Lower lobe of right lung (tissue), 2 donors: ENCODE measurements at regions not wholly inside any gene's neighbourhood (a gene's known extent, or its start where the extent isn't known, plus 50 kb on each side); places are given as distances from the start of the nearest gene placed in this dataset.

Source experiments
- ATAC-seq, 2 donors: fragments of 200-7000 bp; cut with Tn5 transposase; one replicate each; pipeline ENCODE4 v1.9.1; 2020 to 2022; ENCODE audit warnings: mild to moderate bottlenecking in 2 of 2, moderate library complexity in 2 of 2
- DNase-seq: peaks from one replicate; pipeline ENCODE4 v3.0.0-alpha.2; 2020
- H3K27ac ChIP-seq: fragments of 200-600 bp; one replicate; pipeline ENCODE4 v1.8.0; 2022
- H3K27me3 ChIP-seq: fragments of 200-600 bp; one replicate; pipeline ENCODE4 v1.8.0; 2022; ENCODE audit warnings: low read depth
- H3K36me3 ChIP-seq: fragments of 200-600 bp; one replicate; pipeline ENCODE4 v1.8.0; 2022; ENCODE audit warnings: mild to moderate bottlenecking
- H3K4me1 ChIP-seq: fragments of 200-600 bp; one replicate; pipeline ENCODE4 v1.8.0; 2022
- H3K4me3 ChIP-seq: fragments of 200-600 bp; one replicate; pipeline ENCODE4 v1.8.0; 2022; ENCODE audit warnings: mild to moderate bottlenecking
- H3K9me3 ChIP-seq: fragments of 200-600 bp; one replicate; pipeline ENCODE4 v1.8.0; 2022
- CTCF ChIP-seq: fragments of 200-600 bp; IDR thresholded peaks from one replicate; pipeline ENCODE4 v1.8.0; 2022; ENCODE audit warnings: antibody characterized with exemption, mild to moderate bottlenecking
- intact Hi-C: fragments of 100-400 bp; cut with DNase I; formaldehyde crosslinking; loops from one replicate; pipeline ENCODE4 v1.11.0; 2022
- donor health status: DM: no; HTN: yes; CAD: no; lungs with severe emphysema.

DNA sequence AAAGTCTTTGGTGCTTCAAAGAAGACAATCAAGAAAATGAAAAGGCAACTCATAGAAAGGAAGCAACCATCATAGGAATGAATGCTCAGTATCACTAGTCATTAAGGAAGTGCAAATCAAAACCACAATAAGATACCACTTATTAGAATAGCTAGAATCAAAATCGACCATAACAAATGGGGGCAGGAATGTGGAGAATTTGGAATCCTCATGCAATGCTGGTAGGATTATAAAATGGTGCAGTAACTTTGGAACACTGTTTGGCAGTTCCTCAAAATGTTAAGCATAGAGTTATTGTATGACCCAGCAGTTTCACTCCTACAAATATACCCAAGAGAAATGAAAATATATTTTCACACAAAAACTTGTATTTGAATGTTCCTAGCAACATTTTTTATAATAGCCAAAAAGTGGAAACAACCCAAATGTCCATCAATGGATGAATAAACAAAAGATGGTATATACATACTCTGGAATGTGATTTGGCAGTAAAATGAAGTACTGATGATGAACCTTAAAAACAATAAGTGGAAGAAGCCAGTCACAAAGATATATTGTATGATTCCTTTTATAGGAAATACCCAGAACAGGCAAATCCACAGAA, 105.6 kb downstream of the MIS18A start:
- H3K4me1 ChIP-seq, result no peaks in the 10 kb centered on the region
- ATAC-seq (no peak), DNase-seq (no peak)
- no peak overlapping the region for H3K27ac ChIP-seq
- TF ChIP-seq CTCF, result no peak
- H3K27me3 ChIP-seq, result no peaks in the 10 kb centered on the region
- no peaks in the 10 kb centered on the region for H3K36me3 ChIP-seq
- intact Hi-C loops, result no loop called here
- no peaks in the 10 kb centered on the region for H3K9me3 ChIP-seq
- H3K4me3 ChIP-seq, result no peak overlapping the region

GRCh38 chr21:32172106-32172505, 106.7 kb downstream of the MIS18A start:
- ATAC-seq, result no peak
- Histone ChIP-seq H3K9me3 (no peaks in the 10 kb centered on the region), H3K36me3 (no peaks in the 10 kb centered on the region), H3K27ac (no peak overlapping the region), H3K27me3 (no peaks in the 10 kb centered on the region), H3K4me1 (no peaks in the 10 kb centered on the region), H3K4me3 (no peak overlapping the region)
- TF ChIP-seq CTCF, result no peak
- DNase-seq, result no peak
- intact Hi-C loops, result no loop called here

GRCh38 chr21:32167513-32167912, 111.3 kb downstream of the MIS18A start:
- no peaks in the 10 kb centered on the region for H3K9me3 ChIP-seq
- H3K36me3 ChIP-seq, result no peaks in the 10 kb centered on the region
- DNase-seq (no peak), ATAC-seq (no peak)
- intact Hi-C loops, result no loop called here
- TF ChIP-seq CTCF, result no peak
- H3K4me3 ChIP-seq, result no peak overlapping the region
- no peak overlapping the region for H3K27ac ChIP-seq
- no peaks in the 10 kb centered on the region for H3K27me3 ChIP-seq
- H3K4me1 ChIP-seq, result no peaks in the 10 kb centered on the region

GRCh38 chr21:32163386-32163785, 115.5 kb downstream of the MIS18A start:
- intact Hi-C loops, result no loop called here
- no peak overlapping the region for H3K27ac ChIP-seq
- no peaks in the 10 kb centered on the region for H3K27me3 ChIP-seq
- H3K36me3 ChIP-seq, result no peaks in the 10 kb centered on the region
- DNase-seq (no peak), ATAC-seq (no peak)
- no peak for TF ChIP-seq CTCF
- no peak overlapping the region for H3K4me3 ChIP-seq
- H3K9me3 ChIP-seq, result no peaks in the 10 kb centered on the region
- H3K4me1 ChIP-seq, result no peaks in the 10 kb centered on the region

DNA sequence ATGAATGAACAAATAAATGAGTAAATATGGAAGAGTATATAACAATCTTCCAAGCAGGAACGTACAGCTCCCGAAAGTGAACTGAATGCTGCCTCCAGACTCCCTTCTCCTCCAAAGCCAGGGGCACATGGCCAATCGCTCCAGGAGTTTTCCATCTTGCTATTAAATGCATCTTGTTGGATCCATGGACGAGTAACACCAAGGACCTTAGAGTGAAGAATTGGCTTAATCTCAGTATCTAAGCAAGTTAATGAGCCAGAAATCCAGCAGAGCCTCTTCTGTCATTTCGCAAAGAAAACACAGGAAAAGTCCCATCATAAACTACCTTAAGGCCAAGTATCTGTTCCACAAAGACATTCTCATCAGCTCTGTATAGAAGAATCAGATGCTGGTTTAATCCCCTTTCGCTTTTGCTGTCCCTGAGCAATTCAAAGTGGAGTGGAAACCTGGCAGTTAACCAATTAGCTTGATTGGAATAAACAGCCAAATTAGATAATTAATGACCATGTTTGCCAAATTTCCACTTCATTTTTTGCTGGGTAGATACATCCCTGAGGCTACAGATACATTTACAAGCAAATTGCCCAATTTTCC, 116.0 kb downstream of the MIS18A start:
- H3K4me1 ChIP-seq, result no peaks in the 10 kb centered on the region
- no peaks in the 10 kb centered on the region for H3K27me3 ChIP-seq
- intact Hi-C loops, result no loop called here
- DNase-seq (no peak), ATAC-seq (no peak)
- no peak for TF ChIP-seq CTCF
- H3K27ac ChIP-seq, result no peak overlapping the region
- no peak overlapping the region for H3K4me3 ChIP-seq
- no peaks in the 10 kb centered on the region for H3K9me3 ChIP-seq
- H3K36me3 ChIP-seq, result no peaks in the 10 kb centered on the region
